ENCODE measurements at regions not wholly inside any gene's neighbourhood (a gene's known extent, or its start where the extent isn't known, plus 50 kb on each side); places are given as distances from the start of the nearest gene placed in this dataset.

GRCh38 chr5:114953565-114953964, 216.1 kb downstream of the TRIM36 start:
- H4K5ac ChIP-seq (ENCODE audit: insufficient read length, low read depth, low read length): no peak overlapping the region
- no peak overlapping the region for H4K91ac ChIP-seq (replicated peaks; ENCODE audit: insufficient read length, low read length)
- no peak overlapping the region for H2BK15ac ChIP-seq (ENCODE audit: low read length)
- no peak overlapping the region for H3K9ac ChIP-seq (replicated peaks in 1 of 4; ENCODE audit: extremely low read depth in 1 of 4, low read depth in 3 of 4, low read length in 3 of 4)
- H3K23ac ChIP-seq (ENCODE audit: insufficient read length): no peak overlapping the region
- no peak for TF ChIP-seq CHD1 (IDR thresholded peaks at IDR 0.05; ENCODE audit: low read depth, low read length)
- no peak for TF ChIP-seq CHD2 (IDR thresholded peaks at IDR 0.05; ENCODE audit: low read length)
- TF ChIP-seq SP1 (IDR thresholded peaks at IDR 0.05; ENCODE audit: low read depth, low read length): no peak
- no peak for TF ChIP-seq ZNF274 (IDR thresholded peaks at IDR 0.05; ENCODE audit: borderline replicate concordance, extremely low read depth, low read length)
- no peak overlapping the region for H2BK5ac ChIP-seq (ENCODE audit: low read depth, low read length)
- H3K9me3 ChIP-seq (ENCODE audit: insufficient read depth in 2 of 2, low read depth in 1 of 2, low read length in 1 of 2): no peaks in the 10 kb centered on the region; a peak in 1 of 4 replicates
- H3K79me1 ChIP-seq (ENCODE audit: low read depth, low read length): no peaks in the 10 kb centered on the region
- H3K4ac ChIP-seq (replicated peaks; ENCODE audit: insufficient read length, low read depth, low read length): no peak overlapping the region
- H3K14ac ChIP-seq (ENCODE audit: insufficient read length): no peak overlapping the region
- H3K79me2 ChIP-seq (ENCODE audit: control insufficient read depth in 1 of 2, insufficient read depth in 2 of 2, low read length in 2 of 2): no peaks in the 10 kb centered on the region
- no peak overlapping the region for H3K56ac ChIP-seq (replicated peaks; ENCODE audit: insufficient read length, low read depth, low read length)
- H2AK5ac ChIP-seq (ENCODE audit: low read depth, low read length): no peak overlapping the region
- H3K4me2 ChIP-seq (ENCODE audit: insufficient read depth in 1 of 2, low read depth in 2 of 2, low read length in 2 of 2): no peak overlapping the region
- no peak for FAIRE-seq
- no peak overlapping the region for H3K18ac ChIP-seq (ENCODE audit: extremely low read depth, low read length)
- no peak overlapping the region for H2AFZ ChIP-seq (ENCODE audit: low read length)
- H4K20me1 ChIP-seq (replicated peaks in 1 of 2; ENCODE audit: control insufficient read depth in 1 of 2, insufficient read depth in 2 of 2, low read length in 2 of 2): no peaks in the 10 kb centered on the region
- no peak for DNase-seq (ENCODE audit: low read depth in 1 of 2, low spot score in 2 of 2)
- no peak overlapping the region for H2BK12ac ChIP-seq (ENCODE audit: low read depth, low read length)
- no peaks in the 10 kb centered on the region for H3K4me1 ChIP-seq (replicated peaks in 1 of 4; ENCODE audit: control insufficient read depth in 3 of 4, insufficient read depth in 4 of 4, low read length in 3 of 4)
- H2BK120ac ChIP-seq (replicated peaks; ENCODE audit: low read depth, low read length): no peak overlapping the region
- no peaks in the 10 kb centered on the region for H3K36me3 ChIP-seq (ENCODE audit: control insufficient read depth in 2 of 4, insufficient read depth in 4 of 4, low read length in 3 of 4)
- CTCF ChIA-PET (ENCODE audit: partially characterized antibody): no interaction called here
- no peaks in the 10 kb centered on the region for H3K23me2 ChIP-seq (ENCODE audit: low read depth, low read length)
- H3K27me3 ChIP-seq (replicated peaks in 1 of 4; ENCODE audit: control insufficient read depth in 3 of 4, extremely low read depth in 1 of 4, insufficient read depth in 3 of 4, low read length in 3 of 4): no peaks in the 10 kb centered on the region
- POLR2A ChIA-PET (ENCODE audit: partially characterized antibody): no interaction called here
- WGBS, 2 experiments (ENCODE audit: extremely low coverage in 1 of 2, insufficient coverage in 1 of 2, insufficient read length in 1 of 2, insufficient replicate concordance in 2 of 2, low coverage in 1 of 2, low lambda C conversion rate in 2 of 2, missing lambda C conversion rate in 1 of 2): 61% methylated on average over 2 of the region's 2 CpGs; no CpG with 5 or more reads in 1 of the 2 experiments
- no peak overlapping the region for H4K8ac ChIP-seq (ENCODE audit: extremely low read depth, insufficient read depth, low read length)
- no peak overlapping the region for H3K27ac ChIP-seq (ENCODE audit: low read depth, low read length)
- no peak overlapping the region for H3K4me3 ChIP-seq (ENCODE audit: extremely low read depth in 1 of 4, insufficient read depth in 2 of 4, low read depth in 3 of 4, low read length in 4 of 4)
- H2BK20ac ChIP-seq (ENCODE audit: low read length): no peak overlapping the region

All from H1 (cell line).